DND-41 (cell line): ENCODE measurements at regions not wholly inside any gene's neighbourhood (a gene's known extent, or its start where the extent isn't known, plus 50 kb on each side); places are given as distances from the start of the nearest gene placed in this dataset.
"Not testable (repeated sequence)": the region's sequence is repeated elsewhere in the genome, so short reads cannot be mapped to it uniquely, and the experiment has no call there.

Experiments used
- ATAC-seq: fragments of 200-7000 bp; cut with Tn5 transposase; 3 replicates; pipeline ENCODE4 v1.9.1; 2021; ENCODE audit warnings: low read depth; ENCODE audit not compliant: insufficient read depth
- DNase-seq: peaks from one replicate; pipeline ENCODE4 v3.0.0-alpha.2; 2020
- H2AFZ ChIP-seq: 2 replicates; pipeline ENCODE4 v1.6.0; 2012; ENCODE audit warnings: low read depth, low read length
- H3K27ac ChIP-seq: 2 replicates; pipeline ENCODE4 v1.5.1; 2012; ENCODE audit warnings: low read length, inconsistent platforms
- H3K27me3 ChIP-seq: fragments of 200-600 bp; sonication (generic); 2 replicates; pipeline ENCODE4 v1.6.0; 2012; ENCODE audit warnings: low read length, mild to moderate bottlenecking, inconsistent platforms; ENCODE audit not compliant: insufficient read depth, poor library complexity
- H3K36me3 ChIP-seq: 2 replicates; pipeline ENCODE4 v1.5.1; 2012; ENCODE audit warnings: low read length, inconsistent platforms; ENCODE audit not compliant: insufficient read depth
- H3K4me1 ChIP-seq: 2 replicates; pipeline ENCODE4 v1.5.1; 2012; ENCODE audit warnings: mild to moderate bottlenecking, low read length; ENCODE audit not compliant: insufficient read depth
- H3K4me2 ChIP-seq: 2 replicates; pipeline ENCODE4 v1.6.0; 2012; ENCODE audit warnings: mild to moderate bottlenecking, moderate library complexity, low read length, inconsistent platforms; ENCODE audit not compliant: insufficient read depth
- H3K4me3 ChIP-seq, 2 experiments: fragments of 200-600 bp in 1 of 2; shearing (Covaris generic) in 1 of 2; 2 replicates each; pipeline ENCODE4 v1.5.1; 2012 to 2016; ENCODE audit warnings: inconsistent platforms in 2 of 2, low read length in 2 of 2, mild to moderate bottlenecking in 2 of 2, low read depth in 1 of 2, moderate library complexity in 1 of 2
- H3K79me2 ChIP-seq: 2 replicates; pipeline ENCODE4 v1.6.0; 2012; ENCODE audit warnings: low read length, inconsistent platforms; ENCODE audit not compliant: insufficient read depth
- H3K9ac ChIP-seq: 2 replicates; pipeline ENCODE4 v1.6.0; 2012; ENCODE audit warnings: low read depth, mild to moderate bottlenecking, inconsistent platforms, low read length, moderate library complexity
- H3K9me3 ChIP-seq: 2 replicates; pipeline ENCODE4 v1.5.1; 2012; ENCODE audit warnings: low read length, moderate library complexity, mild to moderate bottlenecking, inconsistent platforms; ENCODE audit not compliant: insufficient read depth, severe bottlenecking
- H4K20me1 ChIP-seq: 2 replicates; pipeline ENCODE4 v1.6.0; 2012; ENCODE audit warnings: low read length; ENCODE audit not compliant: insufficient read depth
- CTCF ChIP-seq: IDR thresholded peaks from 2 replicates; pipeline ENCODE4 v1.5.1; 2012; ENCODE audit warnings: borderline replicate concordance, low read length, moderate library complexity, mild to moderate bottlenecking; ENCODE audit not compliant: poor library complexity, severe bottlenecking; ENCODE audit errors: extremely low read depth
- EZH2 ChIP-seq: IDR thresholded peaks from 3 replicates; pipeline ENCODE4 v1.6.1; 2012; ENCODE audit warnings: borderline replicate concordance, low read depth, mild to moderate bottlenecking, moderate library complexity, low read length, inconsistent platforms; ENCODE audit not compliant: severe bottlenecking

GRCh38 chrX:37918703-37919102 is 71.3 kb upstream of the DYNLT3 start:
- no peaks in the 10 kb centered on the region for H3K27me3 ChIP-seq
- H2AFZ ChIP-seq = no peak overlapping the region
- H4K20me1 ChIP-seq = no peaks in the 10 kb centered on the region
- H3K4me1 ChIP-seq = no peaks in the 10 kb centered on the region
- no peak for TF ChIP-seq EZH2
- TF ChIP-seq CTCF = no peak
- no peak overlapping the region for H3K9ac ChIP-seq
- no peak overlapping the region for H3K4me3 ChIP-seq
- ATAC-seq (no peak), DNase-seq (no peak)
- H3K9me3 ChIP-seq = no peaks in the 10 kb centered on the region
- H3K4me2 ChIP-seq = no peak overlapping the region
- no peak overlapping the region for H3K27ac ChIP-seq
- H3K79me2 ChIP-seq = no peaks in the 10 kb centered on the region
- H3K36me3 ChIP-seq = no peaks in the 10 kb centered on the region

- Histone ChIP-seq H3K36me3 (no peaks in the 10 kb centered on the region), H3K4me3 (no peak overlapping the region), H3K4me1 (no peaks in the 10 kb centered on the region), H3K4me2 (no peak overlapping the region), H4K20me1 (no peaks in the 10 kb centered on the region), H3K9me3 (no peaks in the 10 kb centered on the region), H2AFZ (no peak overlapping the region), H3K79me2 (no peaks in the 10 kb centered on the region), H3K27ac (no peak overlapping the region), H3K27me3 (no peaks in the 10 kb centered on the region), H3K9ac (no peak overlapping the region)
- DNase-seq = no peak
- ATAC-seq = no peak
- no peak for TF ChIP-seq CTCF
- no peak for TF ChIP-seq EZH2
These were observed 74.4 kb upstream of the DYNLT3 start for GRCh38 chrX:37921758-37922157.

GRCh38 chrX:37922928-37923327 is 75.6 kb upstream of the DYNLT3 start:
- no peak for DNase-seq
- Histone ChIP-seq H3K27me3 (no peaks in the 10 kb centered on the region), H3K27ac (no peak overlapping the region)

GRCh38 chrX:37925761-37926160 is 78.4 kb upstream of the DYNLT3 start:
- H3K27ac ChIP-seq, H3K9me3 ChIP-seq, DNase-seq, H3K4me3 ChIP-seq, H3K27me3 ChIP-seq, H3K9ac ChIP-seq, H3K4me2 ChIP-seq, H3K79me2 ChIP-seq, ATAC-seq, H4K20me1 ChIP-seq, H3K4me1 ChIP-seq, H3K36me3 ChIP-seq, H2AFZ ChIP-seq: not testable (repeated sequence)

More at GRCh38 chrX:37922928-37923327, 75.6 kb upstream of the DYNLT3 start:
- no peak overlapping the region for H2AFZ ChIP-seq
- H3K79me2 ChIP-seq = no peaks in the 10 kb centered on the region
- H3K9me3 ChIP-seq = no peaks in the 10 kb centered on the region
- H4K20me1 ChIP-seq = no peaks in the 10 kb centered on the region
- H3K4me2 ChIP-seq = no peak overlapping the region
- H3K4me3 ChIP-seq = no peak overlapping the region
- H3K36me3 ChIP-seq = no peaks in the 10 kb centered on the region
- no peak for TF ChIP-seq EZH2
- TF ChIP-seq CTCF = no peak
- H3K9ac ChIP-seq = no peak overlapping the region
- H3K4me1 ChIP-seq = no peaks in the 10 kb centered on the region
- no peak for ATAC-seq
